ENCODE measurements at regions not wholly inside any gene's neighbourhood (a gene's known extent, or its start where the extent isn't known, plus 50 kb on each side); places are given as distances from the start of the nearest gene placed in this dataset.

DNA sequence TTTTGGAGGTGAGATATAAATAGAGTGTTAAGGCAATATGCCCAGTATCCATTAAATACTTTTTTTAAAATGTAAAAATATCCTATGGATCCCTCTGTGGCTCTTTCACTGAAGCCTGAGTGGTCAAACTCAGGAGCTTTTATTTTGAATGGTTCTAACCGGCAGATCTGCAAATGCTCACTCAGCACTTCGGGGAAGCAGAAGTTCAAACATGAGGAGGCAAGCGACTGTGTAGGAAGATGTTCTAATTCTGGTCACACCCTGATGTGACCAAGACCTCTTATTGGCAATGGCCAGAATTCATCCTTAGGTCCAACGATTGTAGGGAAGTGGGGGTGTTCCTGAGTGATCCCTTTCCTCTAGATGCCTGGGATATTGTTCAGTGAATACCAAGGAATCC is 168.8 kb downstream of the CDCA7 start:
- TF ChIP-seq, protein P1, sequence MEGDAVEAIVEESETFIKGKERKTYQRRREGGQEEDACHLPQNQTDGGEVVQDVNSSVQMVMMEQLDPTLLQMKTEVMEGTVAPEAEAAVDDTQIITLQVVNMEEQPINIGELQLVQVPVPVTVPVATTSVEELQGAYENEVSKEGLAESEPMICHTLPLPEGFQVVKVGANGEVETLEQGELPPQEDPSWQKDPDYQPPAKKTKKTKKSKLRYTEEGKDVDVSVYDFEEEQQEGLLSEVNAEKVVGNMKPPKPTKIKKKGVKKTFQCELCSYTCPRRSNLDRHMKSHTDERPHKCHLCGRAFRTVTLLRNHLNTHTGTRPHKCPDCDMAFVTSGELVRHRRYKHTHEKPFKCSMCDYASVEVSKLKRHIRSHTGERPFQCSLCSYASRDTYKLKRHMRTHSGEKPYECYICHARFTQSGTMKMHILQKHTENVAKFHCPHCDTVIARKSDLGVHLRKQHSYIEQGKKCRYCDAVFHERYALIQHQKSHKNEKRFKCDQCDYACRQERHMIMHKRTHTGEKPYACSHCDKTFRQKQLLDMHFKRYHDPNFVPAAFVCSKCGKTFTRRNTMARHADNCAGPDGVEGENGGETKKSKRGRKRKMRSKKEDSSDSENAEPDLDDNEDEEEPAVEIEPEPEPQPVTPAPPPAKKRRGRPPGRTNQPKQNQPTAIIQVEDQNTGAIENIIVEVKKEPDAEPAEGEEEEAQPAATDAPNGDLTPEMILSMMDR (IDR thresholded peaks at IDR 0.05; ENCODE audit: insufficient read depth, low read length, poor library complexity, severe bottlenecking) = no peak
- no peak for TF ChIP-seq EZH2phosphoT487 (conservative IDR thresholded peaks at IDR 0.05; ENCODE audit: low read length)
